Muscle of leg (tissue), 3 donors: ENCODE measurements at regions not wholly inside any gene's neighbourhood (a gene's known extent, or its start where the extent isn't known, plus 50 kb on each side); places are given as distances from the start of the nearest gene placed in this dataset.

Experiments
- DNase-seq: peaks from one replicate; pipeline ENCODE4 v3.0.0; 2013
- H3K27ac ChIP-seq: one replicate; pipeline ENCODE4 v1.5.1; 2013; ENCODE audit warnings: mild to moderate bottlenecking, low read length, control low read depth
- H3K27me3 ChIP-seq: one replicate; pipeline ENCODE4 v1.6.1; 2013; ENCODE audit warnings: low read length; ENCODE audit not compliant: control insufficient read depth, insufficient read depth
- H3K36me3 ChIP-seq: one replicate; pipeline ENCODE4 v1.6.1; 2013; ENCODE audit warnings: low read length; ENCODE audit not compliant: control insufficient read depth, insufficient read depth
- H3K4me1 ChIP-seq: one replicate; pipeline ENCODE4 v1.6.1; 2013; ENCODE audit warnings: low read length; ENCODE audit not compliant: control insufficient read depth, insufficient read depth
- H3K4me3 ChIP-seq: one replicate; pipeline ENCODE4 v1.5.1; 2013; ENCODE audit warnings: low read length, control low read depth
- H3K9me3 ChIP-seq: replicated peaks from 2 replicates; pipeline ENCODE4 v1.6.1; 2013; ENCODE audit warnings: low read depth, low read length; ENCODE audit not compliant: control insufficient read depth
- WGBS: methylation state at CpG from one replicate; pipeline ENCODE4 v1.1.5; 2013; ENCODE audit warnings: missing lambda C conversion rate; ENCODE audit not compliant: insufficient coverage; 5-methylcytosine and 5-hydroxymethylcytosine counted together

DNA sequence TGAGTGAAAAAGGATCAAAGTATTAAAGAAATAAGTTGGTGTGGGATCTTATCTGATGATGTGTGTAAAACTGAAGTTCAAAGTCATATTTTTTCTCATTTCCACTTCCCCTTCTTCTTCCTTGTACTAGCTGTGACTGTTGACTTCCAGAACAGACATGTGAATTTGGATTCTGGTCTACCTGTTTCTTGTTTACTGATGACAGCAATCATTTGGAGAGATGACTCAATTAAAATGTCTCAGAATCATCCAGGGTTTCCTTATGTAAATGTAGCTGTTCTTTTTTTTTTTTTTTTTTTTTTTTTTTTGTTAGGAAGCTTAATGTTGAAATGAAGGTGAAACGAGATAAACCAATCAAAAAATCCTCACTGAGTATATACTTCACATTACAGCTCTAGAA, 819.9 kb upstream of the PIK3C3 start:
- Histone ChIP-seq H3K4me1 (no peaks in the 10 kb centered on the region), H3K36me3 (no peaks in the 10 kb centered on the region), H3K27me3 (no peaks in the 10 kb centered on the region), H3K9me3 (no peaks in the 10 kb centered on the region), H3K4me3 (no peak overlapping the region), H3K27ac (no peak overlapping the region)
- DNase-seq, result no peak
- WGBS, result no CpG with 5 or more reads among the region's 1 CpG

DNA sequence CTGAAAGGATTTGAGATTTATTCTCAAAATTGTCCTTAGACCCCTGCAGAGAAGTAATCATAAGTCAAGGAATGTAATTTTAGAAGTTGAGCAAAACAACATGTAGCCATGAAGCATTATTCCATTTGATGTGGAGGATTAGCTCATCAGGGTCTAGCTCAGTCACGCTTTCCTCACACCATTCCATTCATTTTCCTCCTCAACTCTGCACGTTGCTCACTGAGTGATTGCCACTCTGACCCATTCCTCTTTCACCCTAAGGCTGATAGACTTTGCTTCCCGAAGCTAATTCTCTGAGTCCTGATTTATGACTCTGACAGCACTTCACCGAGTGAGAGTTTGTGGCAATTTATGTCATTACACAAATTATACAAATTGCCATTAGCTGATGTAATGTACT, 820.6 kb upstream of the PIK3C3 start:
- Histone ChIP-seq H3K27ac (no peak overlapping the region), H3K4me1 (no peaks in the 10 kb centered on the region), H3K4me3 (no peak overlapping the region), H3K36me3 (no peaks in the 10 kb centered on the region), H3K27me3 (no peaks in the 10 kb centered on the region), H3K9me3 (no peaks in the 10 kb centered on the region)
- WGBS, result 33% methylated on average over 2 of the region's 4 CpGs
- no peak for DNase-seq

DNA sequence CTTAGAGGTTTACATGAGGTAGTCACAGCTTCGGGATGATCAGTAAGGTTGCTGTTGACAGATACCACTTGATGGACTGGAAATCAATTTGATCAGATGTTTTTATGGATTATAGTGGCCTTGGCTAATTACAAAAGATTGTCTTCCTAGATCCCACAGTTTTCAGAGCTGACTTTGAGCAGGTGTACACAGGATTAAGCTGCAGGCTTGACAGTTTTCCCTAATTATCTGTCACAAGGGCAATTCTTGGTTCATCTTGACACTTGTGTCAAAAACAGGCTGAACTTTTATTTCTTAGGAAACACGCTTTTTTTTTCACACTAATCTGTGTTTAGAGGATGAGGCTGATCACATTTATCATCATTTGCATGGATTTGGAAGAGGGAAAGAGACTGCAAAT, 824.0 kb upstream of the PIK3C3 start:
- no peak for DNase-seq
- no peaks in the 10 kb centered on the region for H3K36me3 ChIP-seq
- H3K27me3 ChIP-seq, result no peaks in the 10 kb centered on the region
- 86% methylated on average over 1 of the region's 2 CpGs for WGBS
- no peak overlapping the region for H3K4me3 ChIP-seq
- no peak overlapping the region for H3K27ac ChIP-seq
- no peaks in the 10 kb centered on the region for H3K9me3 ChIP-seq
- H3K4me1 ChIP-seq, result no peaks in the 10 kb centered on the region

DNA sequence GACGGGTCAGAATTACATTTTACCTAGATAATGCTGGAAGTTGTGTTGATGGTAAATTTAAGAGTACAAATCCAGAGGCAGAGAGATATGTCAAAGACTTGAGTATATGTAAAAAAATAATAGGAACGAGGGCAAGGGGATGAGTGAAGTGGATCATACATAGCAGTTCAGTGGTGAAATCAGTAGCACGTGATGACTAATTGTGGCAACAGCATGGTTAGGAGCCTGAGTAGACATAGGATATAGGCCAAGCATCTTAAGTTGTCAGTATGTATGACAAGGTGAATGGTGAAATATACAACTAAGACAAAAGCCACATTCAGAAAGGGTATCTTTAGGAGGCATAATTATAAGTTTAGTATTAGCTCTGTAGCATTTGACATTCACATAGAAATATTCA, 826.5 kb upstream of the PIK3C3 start:
- Histone ChIP-seq H3K4me1 (no peaks in the 10 kb centered on the region), H3K9me3 (no peaks in the 10 kb centered on the region), H3K27ac (no peak overlapping the region), H3K27me3 (no peaks in the 10 kb centered on the region), H3K4me3 (no peak overlapping the region), H3K36me3 (no peaks in the 10 kb centered on the region)
- no peak for DNase-seq
- WGBS, result 84% methylated on average over 2 of the region's 3 CpGs

DNA sequence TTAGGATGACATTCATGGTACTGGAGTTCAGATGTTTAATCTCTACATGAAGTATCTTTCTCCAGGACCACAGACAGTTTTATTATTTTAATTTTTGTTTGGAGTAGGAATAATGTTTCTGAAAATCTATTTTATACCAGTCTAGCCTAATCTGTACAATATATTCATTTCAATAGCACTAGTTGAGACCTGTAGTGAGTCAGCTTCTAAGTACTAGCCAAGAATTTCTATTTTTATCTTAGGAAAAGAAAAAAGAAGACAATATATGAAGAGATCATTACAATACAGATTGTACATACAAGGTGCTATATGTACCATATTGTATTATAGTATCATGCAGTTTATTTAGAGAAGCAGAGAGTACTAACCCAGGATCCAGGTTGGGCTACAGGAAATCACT, 826.9 kb upstream of the PIK3C3 start:
- DNase-seq, result no peak
- no peaks in the 10 kb centered on the region for H3K4me1 ChIP-seq
- H3K27ac ChIP-seq, result no peak overlapping the region
- no peaks in the 10 kb centered on the region for H3K9me3 ChIP-seq
- H3K27me3 ChIP-seq, result no peaks in the 10 kb centered on the region
- H3K4me3 ChIP-seq, result no peak overlapping the region
- H3K36me3 ChIP-seq, result no peaks in the 10 kb centered on the region

DNA sequence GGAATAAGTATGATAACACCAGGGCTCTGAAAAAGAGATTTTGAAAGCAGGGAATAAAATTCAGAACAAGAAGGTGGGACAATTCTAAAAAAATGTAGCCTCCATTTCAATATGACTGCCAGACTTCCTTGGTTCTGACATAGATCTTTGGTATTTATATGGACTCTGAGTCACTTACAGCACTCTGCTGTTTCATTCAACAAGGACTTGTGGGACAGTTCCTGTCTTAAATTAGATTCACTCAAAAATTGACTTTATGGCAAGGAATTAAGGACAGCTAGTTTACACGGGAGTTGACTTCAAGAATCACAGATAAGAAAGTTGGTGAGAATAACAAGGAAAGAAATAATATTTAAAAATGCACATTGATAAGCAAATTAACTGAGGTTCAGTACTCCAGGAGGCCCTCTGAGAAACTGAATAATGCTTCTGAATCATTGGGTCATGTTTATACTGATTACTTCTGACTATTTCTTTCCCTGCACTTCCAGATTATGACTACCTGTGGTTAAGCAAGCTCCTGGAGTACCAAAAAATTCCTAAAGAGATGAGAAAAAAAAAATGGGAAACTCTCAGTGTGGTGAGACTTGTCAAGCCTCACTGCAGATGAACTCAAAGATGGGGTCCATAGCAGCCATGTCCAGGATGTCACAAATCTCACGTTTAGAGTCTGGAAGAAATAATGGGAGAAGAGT, 828.3 kb upstream of the PIK3C3 start:
- Histone ChIP-seq H3K9me3 (no peaks in the 10 kb centered on the region), H3K36me3 (no peaks in the 10 kb centered on the region), H3K27ac (no peak overlapping the region), H3K4me3 (no peak overlapping the region), H3K4me1 (no peaks in the 10 kb centered on the region), H3K27me3 (no peaks in the 10 kb centered on the region)
- WGBS, result no CpG with 5 or more reads among the region's 2 CpGs
- no peak for DNase-seq

DNA sequence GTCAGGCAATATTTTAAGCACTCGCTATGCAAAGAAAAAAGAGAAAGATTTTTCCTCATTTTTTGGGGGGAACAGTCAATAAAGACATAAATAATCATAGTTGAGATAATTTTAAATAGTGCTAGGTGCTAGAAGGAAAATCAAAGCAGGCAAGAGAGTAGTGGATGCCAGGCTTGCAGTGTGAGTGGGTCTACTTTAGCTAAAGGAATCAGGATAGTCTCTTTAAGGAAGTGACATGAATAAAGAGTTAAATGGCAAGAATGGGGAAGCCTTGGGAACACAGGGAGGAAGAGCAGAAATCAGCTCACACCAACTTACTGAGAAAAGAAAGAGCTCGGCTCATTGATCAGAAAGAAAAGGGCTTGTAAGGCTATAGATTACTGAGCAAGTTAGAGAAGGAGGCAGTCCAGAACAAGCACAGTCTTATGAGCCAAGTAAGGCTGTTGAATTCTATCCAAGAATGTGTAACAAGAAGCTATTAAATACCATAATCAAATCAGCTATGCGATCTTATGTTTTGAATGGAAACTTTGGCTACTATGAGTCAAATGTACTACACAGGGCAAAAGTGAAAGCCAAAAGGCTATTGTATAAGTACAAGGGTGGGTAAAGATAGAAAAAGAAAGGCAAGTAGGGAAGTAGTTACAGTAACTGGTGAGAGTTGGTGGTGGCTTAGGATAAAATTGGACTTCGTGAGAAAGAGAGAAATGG, 833.8 kb upstream of the PIK3C3 start:
- H3K4me1 ChIP-seq, result peaks cover 2% of the 10 kb centered on the region
- 90% methylated on average over 1 of the region's 4 CpGs for WGBS
- peak; percentile 23 for DNase-seq

DNA sequence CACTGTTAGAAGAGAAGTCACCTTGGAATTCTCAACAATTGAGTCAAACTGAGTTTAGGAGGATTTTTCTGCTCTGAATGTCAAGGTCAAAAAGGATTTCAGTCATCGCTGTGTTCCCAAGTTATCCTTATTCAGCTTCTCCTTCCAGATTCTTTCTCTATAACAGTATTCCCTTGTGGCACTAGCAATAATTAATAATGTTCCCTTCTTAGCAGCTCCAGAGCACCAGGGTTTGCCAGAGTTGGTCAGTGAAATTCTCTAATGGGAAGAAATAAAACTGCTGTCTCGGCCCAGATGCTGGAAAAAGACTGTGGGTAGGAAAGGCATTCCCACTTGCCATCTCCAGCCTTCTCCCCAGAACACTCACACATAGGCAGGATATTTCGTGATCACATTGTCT, 836.0 kb upstream of the PIK3C3 start:
- H3K9me3 ChIP-seq, result no peaks in the 10 kb centered on the region
- H3K4me1 ChIP-seq, result peaks cover 2% of the 10 kb centered on the region
- H3K4me3 ChIP-seq, result no peak overlapping the region
- H3K27ac ChIP-seq, result no peak overlapping the region
- WGBS, result no CpG with 5 or more reads among the region's 3 CpGs
- H3K27me3 ChIP-seq, result no peaks in the 10 kb centered on the region
- H3K36me3 ChIP-seq, result no peaks in the 10 kb centered on the region
- DNase-seq, result no peak

More for the DNA sequence above, 833.8 kb upstream of the PIK3C3 start:
- Histone ChIP-seq H3K27me3 (no peaks in the 10 kb centered on the region), H3K27ac (no peak overlapping the region), H3K9me3 (no peaks in the 10 kb centered on the region), H3K4me3 (no peak overlapping the region), H3K36me3 (no peaks in the 10 kb centered on the region)

DNA sequence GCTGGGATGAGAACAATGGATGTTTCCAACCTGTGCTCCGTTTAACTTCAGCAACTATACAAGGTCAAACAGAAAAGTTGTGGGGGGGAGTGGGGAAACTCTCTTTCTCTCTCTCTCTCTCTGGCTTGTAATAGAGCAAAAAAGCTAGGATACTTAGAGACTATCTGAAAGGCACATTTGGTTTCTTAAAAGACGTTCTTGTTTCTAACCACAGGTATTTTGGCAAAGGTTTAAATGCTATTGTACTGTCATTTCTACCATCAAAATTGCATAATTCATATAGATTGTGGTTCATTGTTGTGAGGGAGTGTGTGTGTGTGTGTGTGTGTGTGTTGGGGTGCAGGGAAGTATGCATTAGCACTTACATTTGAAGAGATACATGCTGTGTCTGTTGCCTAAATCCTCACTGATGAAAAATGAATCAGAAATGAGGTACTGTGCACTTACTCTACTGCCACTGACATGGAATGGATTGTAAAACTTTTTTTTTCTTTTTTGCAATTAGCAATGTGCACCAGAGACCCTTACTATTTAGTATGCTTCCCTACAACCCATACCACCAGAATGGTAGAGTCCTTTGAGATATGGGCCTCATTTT, 841.0 kb upstream of the PIK3C3 start:
- Histone ChIP-seq H3K27ac (no peak overlapping the region), H3K4me1 (no peaks in the 10 kb centered on the region), H3K4me3 (no peak overlapping the region), H3K36me3 (no peaks in the 10 kb centered on the region), H3K27me3 (no peaks in the 10 kb centered on the region), H3K9me3 (no peaks in the 10 kb centered on the region)
- no CpG with 5 or more reads among the region's 2 CpGs for WGBS
- peak; percentile 3 for DNase-seq

DNA sequence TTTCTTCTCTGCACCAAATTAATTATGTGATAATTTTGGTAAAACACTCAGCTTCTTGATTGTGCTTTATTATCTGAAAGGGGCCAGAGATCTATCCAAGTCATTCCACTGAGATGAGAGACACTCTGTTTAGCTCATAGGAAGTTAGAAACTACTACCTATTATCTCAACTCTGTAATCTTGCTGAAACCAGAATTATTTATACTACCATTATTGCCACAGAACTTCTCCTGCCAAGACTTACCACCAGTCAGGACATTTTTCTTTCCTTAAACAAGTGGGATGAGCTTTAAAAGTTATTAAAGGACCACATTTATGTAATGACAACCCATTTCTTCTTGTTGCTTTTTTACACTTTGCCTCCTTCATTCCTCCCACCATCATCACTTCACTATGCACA, 855.6 kb upstream of the PIK3C3 start:
- Histone ChIP-seq H3K36me3 (no peaks in the 10 kb centered on the region), H3K27me3 (no peaks in the 10 kb centered on the region), H3K27ac (no peak overlapping the region), H3K4me3 (no peak overlapping the region), H3K9me3 (no peaks in the 10 kb centered on the region), H3K4me1 (no peaks in the 10 kb centered on the region)
- DNase-seq, result no peak
